Left lung (tissue), 4 donors: ENCODE measurements at regions not wholly inside any gene's neighbourhood (a gene's known extent, or its start where the extent isn't known, plus 50 kb on each side); places are given as distances from the start of the nearest gene placed in this dataset.
"Not testable (repeated sequence)": the region's sequence is repeated elsewhere in the genome, so short reads cannot be mapped to it uniquely, and the experiment has no call there.

Experiments used
- ATAC-seq: fragments of 200-7000 bp; cut with Tn5 transposase; one replicate; pipeline ENCODE4 v1.9.1; 2020; ENCODE audit warnings: moderate library complexity
- DNase-seq, 4 donors: peaks; one replicate each; pipeline ENCODE4 v3.0.0-alpha.2; 2013 to 2020
- H3K27ac ChIP-seq, 2 donors: fragments of 200-600 bp; sonication (generic) in 1 of 2; one replicate each; pipeline versions ENCODE4 v1.5.0 to v1.8.0; 2020 to 2021
- H3K27me3 ChIP-seq, 2 donors: fragments of 200-600 bp; sonication (generic) in 1 of 2; one replicate each; pipeline versions ENCODE4 v1.5.0 to v1.8.0; 2020 to 2021
- H3K36me3 ChIP-seq, 2 donors: fragments of 200-600 bp; sonication (generic) in 1 of 2; one replicate each; pipeline versions ENCODE4 v1.5.0 to v1.8.0; 2020 to 2021
- H3K4me1 ChIP-seq, 2 donors: fragments of 200-600 bp; one replicate each; pipeline ENCODE4 v1.8.0; 2021
- H3K4me3 ChIP-seq, 2 donors: fragments of 200-600 bp; sonication (generic) in 1 of 2; one replicate each; pipeline versions ENCODE4 v1.5.0 to v1.8.0; 2020 to 2021; ENCODE audit warnings: mild to moderate bottlenecking in 1 of 2
- H3K9me3 ChIP-seq, 2 donors: fragments of 200-600 bp; sonication (generic) in 1 of 2; one replicate each; pipeline versions ENCODE4 v1.5.0 to v1.8.0; 2020 to 2021
- intact Hi-C, 2 donors: fragments of 100-400 bp; cut with DNase I; formaldehyde crosslinking; loops; one replicate each; pipeline versions ENCODE4 v1.11.2 to v1.14.2; 2022
- donor health status: DM: no; HTN: yes; CAD: no.
- donor health status: DM: no; HTN: no; CAD: no.

DNA sequence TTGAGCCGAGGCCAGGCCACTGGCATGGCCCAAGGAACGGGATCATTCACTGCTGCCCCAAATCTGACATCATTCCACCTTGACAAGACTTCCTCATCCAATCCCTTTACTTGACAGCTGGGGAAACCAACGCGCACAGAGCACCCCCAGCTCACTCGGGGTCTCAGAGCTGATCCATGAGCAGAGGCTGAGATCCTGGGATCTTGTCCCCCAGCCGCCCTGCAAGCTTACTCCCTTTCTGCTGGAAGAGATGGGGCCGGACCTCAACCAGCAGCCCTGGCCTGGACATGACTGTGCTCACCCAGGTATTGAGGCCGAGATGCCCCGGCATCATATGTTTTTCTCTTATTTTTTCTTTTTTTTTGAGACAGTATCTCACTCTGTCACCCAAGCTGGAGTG, 161.6 kb downstream of the GGTLC3 start:
- ATAC-seq, H3K27ac ChIP-seq, H3K4me1 ChIP-seq, intact Hi-C loops, H3K27me3 ChIP-seq, H3K36me3 ChIP-seq, H3K4me3 ChIP-seq, H3K9me3 ChIP-seq: not testable (repeated sequence)
- peak in 1 of 4 donors; percentile 20 for DNase-seq
